ENCODE measurements at regions not wholly inside any gene's neighbourhood (a gene's known extent, or its start where the extent isn't known, plus 50 kb on each side); places are given as distances from the start of the nearest gene placed in this dataset.

- H3K27ac ChIP-seq (ENCODE audit: low read depth, low read length) = no peak overlapping the region
- ChIA-PET POLR2A (no interaction called here), RAD21 (ENCODE audit: low non-redundant PET in 1 of 2, low total read pairs in 2 of 2, uncharacterized antibody in 2 of 2, unreplicated experiment in 2 of 2) (no interaction called here), CTCF (no interaction called here)
- intact Hi-C loops (cut with micrococcal nuclease) = no loop called here
- H3K4me3 ChIP-seq (replicated peaks in 1 of 2; ENCODE audit: low read depth in 1 of 2, low read length in 2 of 2) = no peak overlapping the region
- H4K20me1 ChIP-seq (ENCODE audit: insufficient read depth) = no peaks in the 10 kb centered on the region
- H3K4me2 ChIP-seq (ENCODE audit: low read length) = no peak overlapping the region
- H3K27me3 ChIP-seq (ENCODE audit: insufficient read depth, low read length) = no peaks in the 10 kb centered on the region; the same call in 1 of the 2 replicates
- H3K4me1 ChIP-seq (ENCODE audit: control insufficient read depth in 1 of 2, insufficient read depth in 2 of 2, low read length in 2 of 2) = no peaks in the 10 kb centered on the region
- no peaks in the 10 kb centered on the region for H3K9me2 ChIP-seq (ENCODE audit: insufficient read depth)
- no TSS peak for BruUV-seq (replicated peaks)
- ATAC-seq = no peak
- no peak overlapping the region for H2AFZ ChIP-seq (ENCODE audit: low read depth, low read length, poor library complexity, severe bottlenecking)
- no peak overlapping the region for H3K9ac ChIP-seq (ENCODE audit: low read length)
- no peaks in the 10 kb centered on the region for H3K79me2 ChIP-seq (ENCODE audit: insufficient read depth, low read length)
- H3K9me3 ChIP-seq (ENCODE audit: control insufficient read depth in 1 of 2, insufficient read depth in 1 of 2, low read depth in 1 of 2, low read length in 2 of 2) = no peaks in the 10 kb centered on the region
- no peak for DNase-seq (ENCODE audit: low read depth, low spot score)
- TF ChIP-seq ZFX (IDR thresholded peaks at IDR 0.05) = no peak
- no peak for TF ChIP-seq FOSL1 (IDR thresholded peaks at IDR 0.05; ENCODE audit: low read depth)
- no peak for TF ChIP-seq POLR2AphosphoS5 (IDR thresholded peaks at IDR 0.05; ENCODE audit: low read depth, low read length)
- TF ChIP-seq EZH2 (IDR thresholded peaks at IDR 0.05) = no peak
- TF ChIP-seq YY1 (IDR thresholded peaks at IDR 0.05; ENCODE audit: extremely low read depth, insufficient replicate concordance, low read depth, low read length) = no peak
- TF ChIP-seq ELF1 (IDR thresholded peaks at IDR 0.05; ENCODE audit: borderline replicate concordance, low read depth) = no peak
- TF ChIP-seq CTCF (IDR thresholded peaks at IDR 0.05 in 2 of 3, conservative IDR thresholded peaks at IDR 0.05 in 1 of 3; ENCODE audit: borderline replicate concordance in 1 of 3, insufficient read depth in 1 of 3, low read depth in 2 of 3, low read length in 2 of 3) = no peak
- no peaks in the 10 kb centered on the region for H3K36me3 ChIP-seq (ENCODE audit: control insufficient read depth in 1 of 2, insufficient read depth in 2 of 2, low read length in 2 of 2)
Measured at GRCh38 chr3:66755924-66756323, 242.2 kb upstream of the KBTBD8 start.

DNA sequence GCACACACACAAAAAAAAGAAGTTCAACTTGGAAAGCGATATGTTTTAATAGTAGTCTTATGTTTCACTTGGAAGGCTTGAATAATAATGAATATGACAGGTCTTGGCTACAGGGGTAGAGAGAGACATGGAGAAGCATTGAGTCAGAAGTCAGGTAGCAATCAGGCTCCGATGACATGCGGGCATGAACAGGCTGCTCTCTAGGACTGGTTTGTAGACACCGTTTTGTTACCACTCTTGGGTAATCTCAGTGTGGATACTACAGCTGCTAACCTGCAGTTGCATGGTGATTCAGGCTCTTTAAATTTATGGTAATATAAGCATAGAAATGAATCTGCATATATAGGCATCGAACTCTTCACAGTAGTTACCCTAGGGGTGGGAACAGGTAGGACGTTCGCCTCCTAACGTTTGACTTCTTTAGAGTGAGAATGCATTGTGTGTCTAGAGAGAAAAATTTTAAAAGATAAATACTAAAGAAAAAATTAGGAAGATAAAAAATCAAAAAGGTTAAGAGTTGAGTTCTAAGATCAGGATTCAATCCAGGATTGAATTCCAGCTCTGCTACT is 241.6 kb upstream of the KBTBD8 start:
- ChIA-PET CTCF (no interaction called here), RAD21 (ENCODE audit: low non-redundant PET in 1 of 2, low total read pairs in 2 of 2, uncharacterized antibody in 2 of 2, unreplicated experiment in 2 of 2) (no interaction called here), POLR2A (no interaction called here)
- Histone ChIP-seq H3K27ac (ENCODE audit: low read depth, low read length) (no peak overlapping the region), H3K79me2 (ENCODE audit: insufficient read depth, low read length) (no peaks in the 10 kb centered on the region), H3K4me2 (ENCODE audit: low read length) (no peak overlapping the region), H3K27me3 (ENCODE audit: insufficient read depth, low read length) (no peaks in the 10 kb centered on the region), H3K9ac (ENCODE audit: low read length) (no peak overlapping the region), H3K36me3 (ENCODE audit: control insufficient read depth in 1 of 2, insufficient read depth in 2 of 2, low read length in 2 of 2) (no peaks in the 10 kb centered on the region), H2AFZ (ENCODE audit: low read depth, low read length, poor library complexity, severe bottlenecking) (no peak overlapping the region), H3K9me3 (ENCODE audit: control insufficient read depth in 1 of 2, insufficient read depth in 1 of 2, low read depth in 1 of 2, low read length in 2 of 2) (no peaks in the 10 kb centered on the region), H4K20me1 (ENCODE audit: insufficient read depth) (no peaks in the 10 kb centered on the region), H3K4me1 (ENCODE audit: control insufficient read depth in 1 of 2, insufficient read depth in 2 of 2, low read length in 2 of 2) (no peaks in the 10 kb centered on the region), H3K9me2 (ENCODE audit: insufficient read depth) (no peaks in the 10 kb centered on the region), H3K4me3 (replicated peaks in 1 of 2; ENCODE audit: low read depth in 1 of 2, low read length in 2 of 2) (no peak overlapping the region)
- intact Hi-C loops (cut with micrococcal nuclease) = no loop called here
- TF ChIP-seq ZNF274 (IDR thresholded peaks at IDR 0.05; ENCODE audit: low read depth, low read length) = no peak
- 0 out of 6 replicates have a peak, but pooled peaks of 2 of the 3 experiments have one; percentile 4 to 12 for TF ChIP-seq CTCF (IDR thresholded peaks at IDR 0.05 in 2 of 3, conservative IDR thresholded peaks at IDR 0.05 in 1 of 3; ENCODE audit: borderline replicate concordance in 1 of 3, insufficient read depth in 1 of 3, low read depth in 2 of 3, low read length in 2 of 3)
- no peak for TF ChIP-seq TCF7L2 (IDR thresholded peaks at IDR 0.05; ENCODE audit: borderline replicate concordance, extremely low read depth, insufficient read depth, insufficient read length)
- DNase-seq (ENCODE audit: low read depth, low spot score) (no peak), ATAC-seq (no peak)
- no TSS peak for BruUV-seq (replicated peaks)

All from HCT116 (cell line).